Neuronal stem cell (in vitro differentiated cells): ENCODE measurements at regions not wholly inside any gene's neighbourhood (a gene's known extent, or its start where the extent isn't known, plus 50 kb on each side); places are given as distances from the start of the nearest gene placed in this dataset.
"Not testable (repeated sequence)": the region's sequence is repeated elsewhere in the genome, so short reads cannot be mapped to it uniquely, and the experiment has no call there.

Source experiments
- DNase-seq: peaks from one replicate; pipeline ENCODE4 v3.0.0-alpha.2; 2013; ENCODE audit warnings: low spot score
- H2AFZ ChIP-seq: one replicate; pipeline ENCODE4 v1.6.1; 2013; ENCODE audit warnings: mild to moderate bottlenecking, low read length, inconsistent platforms
- H2AK5ac ChIP-seq: 2 replicates; pipeline ENCODE4 v1.6.1; 2013; ENCODE audit warnings: low read depth, mild to moderate bottlenecking, inconsistent platforms, low read length, moderate library complexity, mixed read lengths
- H2BK120ac ChIP-seq: 2 replicates; pipeline ENCODE4 v1.6.1; 2013; ENCODE audit warnings: low read depth, mild to moderate bottlenecking, inconsistent platforms, low read length, moderate library complexity, mixed read lengths
- H2BK12ac ChIP-seq: one replicate; pipeline ENCODE4 v1.6.1; 2013; ENCODE audit warnings: low read length, inconsistent platforms
- H2BK15ac ChIP-seq: 2 replicates; pipeline ENCODE4 v1.6.1; 2013; ENCODE audit warnings: mild to moderate bottlenecking, low read length, inconsistent platforms, mixed read lengths
- H2BK5ac ChIP-seq: one replicate; pipeline ENCODE4 v1.6.1; 2013; ENCODE audit warnings: inconsistent platforms, mild to moderate bottlenecking, low read length, moderate library complexity
- H3K14ac ChIP-seq: one replicate; pipeline ENCODE4 v1.6.1; 2013; ENCODE audit warnings: low read length, inconsistent platforms
- H3K18ac ChIP-seq: 2 replicates; pipeline ENCODE4 v1.6.1; 2013; ENCODE audit warnings: low read length, inconsistent platforms
- H3K23ac ChIP-seq: 2 replicates; pipeline ENCODE4 v1.6.1; 2013; ENCODE audit warnings: low read depth, mild to moderate bottlenecking, mixed read lengths, low read length, inconsistent platforms; ENCODE audit not compliant: poor library complexity
- H3K27ac ChIP-seq: replicated peaks from 3 replicates; pipeline ENCODE4 v1.5.1; 2013; ENCODE audit warnings: low read length, inconsistent platforms
- H3K27me3 ChIP-seq, 3 experiments: 2 replicates each; pipeline ENCODE4 v1.6.1; 2013; ENCODE audit warnings: low read length in 3 of 3, mild to moderate bottlenecking in 2 of 3, inconsistent platforms in 1 of 3, low read depth in 1 of 3, mixed read lengths in 1 of 3, moderate library complexity in 1 of 3; ENCODE audit not compliant: control insufficient read depth in 3 of 3, insufficient read depth in 3 of 3
- H3K36me3 ChIP-seq, 2 donors: replicated peaks in 1 of 2; 2 replicates each; pipeline ENCODE4 v1.6.1; 2013; ENCODE audit warnings: low read length in 2 of 2; ENCODE audit not compliant: control insufficient read depth in 2 of 2, insufficient read depth in 2 of 2
- H3K4ac ChIP-seq: 2 replicates; pipeline ENCODE4 v1.6.1; 2013; ENCODE audit warnings: inconsistent platforms, mild to moderate bottlenecking, low read length, moderate library complexity
- H3K4me1 ChIP-seq, 2 donors: 1 replicate in 1 of 2; 2 replicates in 1 of 2; pipeline ENCODE4 v1.6.1; 2013; ENCODE audit warnings: low read length in 2 of 2, low read depth in 1 of 2; ENCODE audit not compliant: control insufficient read depth in 2 of 2, insufficient read depth in 1 of 2
- H3K4me2 ChIP-seq: one replicate; pipeline ENCODE4 v1.6.1; 2013; ENCODE audit warnings: mild to moderate bottlenecking, low read length, inconsistent platforms; ENCODE audit not compliant: insufficient read depth, poor library complexity, severe bottlenecking
- H3K4me3 ChIP-seq, 2 donors: 2 replicates each; pipeline ENCODE4 v1.5.1; 2013; ENCODE audit warnings: low read length in 2 of 2, mild to moderate bottlenecking in 2 of 2, inconsistent platforms in 1 of 2, moderate library complexity in 1 of 2
- H3K79me1 ChIP-seq: one replicate; pipeline ENCODE4 v1.6.1; 2013; ENCODE audit warnings: low read depth, mild to moderate bottlenecking, inconsistent platforms, low read length, moderate library complexity
- H3K9ac ChIP-seq: one replicate; pipeline ENCODE4 v1.6.1; 2013; ENCODE audit warnings: mild to moderate bottlenecking, low read depth, low read length, inconsistent platforms; ENCODE audit not compliant: poor library complexity
- H3K9me3 ChIP-seq, 2 donors: replicated peaks in 1 of 2; 2 replicates each; pipeline versions ENCODE3 to v1.6.1; 2013; ENCODE audit warnings: low read length in 2 of 2, mild to moderate bottlenecking in 2 of 2, inconsistent platforms in 1 of 2, low read depth in 1 of 2, mixed read lengths in 1 of 2, moderate library complexity in 1 of 2; ENCODE audit not compliant: control insufficient read depth in 2 of 2, insufficient read depth in 1 of 2
- H4K8ac ChIP-seq: one replicate; pipeline ENCODE4 v1.6.1; 2013; ENCODE audit warnings: low read depth, mild to moderate bottlenecking, inconsistent platforms, low read length, moderate library complexity
- H4K91ac ChIP-seq: one replicate; pipeline ENCODE4 v1.6.1; 2013; ENCODE audit warnings: low read length, low read depth, mild to moderate bottlenecking, inconsistent platforms; ENCODE audit not compliant: poor library complexity
- WGBS, 2 donors: extraction: QIAGEN DNeasy Blood & Tissue Kit; methylation state at CpG; one replicate each; pipeline ENCODE4 v1.1.7; 2013; ENCODE audit warnings: missing lambda C conversion rate in 2 of 2, mixed read lengths in 1 of 2; ENCODE audit not compliant: insufficient read length in 2 of 2, insufficient replicate concordance in 1 of 2; ENCODE audit errors: extremely low coverage in 2 of 2; 5-methylcytosine and 5-hydroxymethylcytosine counted together

GRCh38 chr16:29258946-29259634 lies 147.4 kb downstream of the NPIPB11 start:
- H4K8ac ChIP-seq, H2BK15ac ChIP-seq, H2BK12ac ChIP-seq, H2AFZ ChIP-seq, H2AK5ac ChIP-seq, DNase-seq, H3K9me3 ChIP-seq, H4K91ac ChIP-seq, H3K4me2 ChIP-seq, H3K23ac ChIP-seq, H3K9ac ChIP-seq, H3K4me3 ChIP-seq, H3K27me3 ChIP-seq, H3K36me3 ChIP-seq, H2BK120ac ChIP-seq, H3K18ac ChIP-seq, H3K4ac ChIP-seq, H3K79me1 ChIP-seq, H2BK5ac ChIP-seq, H3K4me1 ChIP-seq, H3K14ac ChIP-seq, H3K27ac ChIP-seq: not testable (repeated sequence)
- no CpG with 5 or more reads among the region's 19 CpGs for WGBS, 2 donors

- H2BK120ac ChIP-seq, H3K9ac ChIP-seq, H3K79me1 ChIP-seq, H2BK15ac ChIP-seq, H3K18ac ChIP-seq, H3K9me3 ChIP-seq, H3K27ac ChIP-seq, H3K4me1 ChIP-seq, H3K4ac ChIP-seq, H2BK5ac ChIP-seq, H4K91ac ChIP-seq, H3K27me3 ChIP-seq, H3K14ac ChIP-seq, H3K36me3 ChIP-seq, H4K8ac ChIP-seq, H3K4me2 ChIP-seq, H2BK12ac ChIP-seq, H3K4me3 ChIP-seq, H3K23ac ChIP-seq, DNase-seq, H2AFZ ChIP-seq: not testable (repeated sequence)
- peak overlapping the region; percentile 95 for H2AK5ac ChIP-seq
- WGBS, 2 donors: no CpG with 5 or more reads among the region's 18 CpGs
Measured at GRCh38 chr16:29257419-29258336, 148.8 kb downstream of the NPIPB11 start.

- Histone ChIP-seq H3K4me3 (no peak overlapping the region), H2AFZ (no peak overlapping the region), H3K4me2 (no peak overlapping the region), H4K8ac (no peak overlapping the region), H3K27ac (no peak overlapping the region), H3K23ac (peak overlapping the region; percentile 66), H3K9ac (peak overlapping the region; percentile 32), H2BK15ac (peak overlapping the region; percentile 11), H3K4ac (no peak overlapping the region), H3K27me3 (no peaks in the 10 kb centered on the region), H2BK5ac (no peak overlapping the region), H3K14ac (peak overlapping the region; percentile 49), H3K79me1 (peaks cover 3% of the 10 kb centered on the region), H3K18ac (peak overlapping the region; percentile 23), H3K36me3 (no peaks in the 10 kb centered on the region), H2BK12ac (no peak overlapping the region), H4K91ac (no peak overlapping the region), H3K4me1 (peaks cover 0 to 4% of the 10 kb centered on the region in 2 donors), H2BK120ac (no peak overlapping the region), H3K9me3 (peaks cover 2 to 3% of the 10 kb centered on the region in 2 donors), H2AK5ac (no peak overlapping the region)
- WGBS, 2 donors: no CpG with 5 or more reads among the region's 27 CpGs
- DNase-seq: no peak
Measured at GRCh38 chr16:29256501-29256981, 150.0 kb downstream of the NPIPB11 start.

GRCh38 chr16:29255957-29256356 lies 150.6 kb downstream of the NPIPB11 start:
- H3K9me3 ChIP-seq, H2BK120ac ChIP-seq, H2BK12ac ChIP-seq, H3K23ac ChIP-seq, H2AFZ ChIP-seq, H3K4ac ChIP-seq, H4K91ac ChIP-seq, H3K27me3 ChIP-seq, H3K4me3 ChIP-seq, H4K8ac ChIP-seq, DNase-seq, H2BK15ac ChIP-seq, H3K36me3 ChIP-seq, H2AK5ac ChIP-seq, H3K18ac ChIP-seq, H3K79me1 ChIP-seq, H3K9ac ChIP-seq, H3K4me2 ChIP-seq, H3K27ac ChIP-seq, H3K14ac ChIP-seq, H2BK5ac ChIP-seq, H3K4me1 ChIP-seq: not testable (repeated sequence)
- WGBS, 2 donors: no CpG with 5 or more reads among the region's 6 CpGs
